ENCODE measurements at regions not wholly inside any gene's neighbourhood (a gene's known extent, or its start where the extent isn't known, plus 50 kb on each side); places are given as distances from the start of the nearest gene placed in this dataset.

DNA sequence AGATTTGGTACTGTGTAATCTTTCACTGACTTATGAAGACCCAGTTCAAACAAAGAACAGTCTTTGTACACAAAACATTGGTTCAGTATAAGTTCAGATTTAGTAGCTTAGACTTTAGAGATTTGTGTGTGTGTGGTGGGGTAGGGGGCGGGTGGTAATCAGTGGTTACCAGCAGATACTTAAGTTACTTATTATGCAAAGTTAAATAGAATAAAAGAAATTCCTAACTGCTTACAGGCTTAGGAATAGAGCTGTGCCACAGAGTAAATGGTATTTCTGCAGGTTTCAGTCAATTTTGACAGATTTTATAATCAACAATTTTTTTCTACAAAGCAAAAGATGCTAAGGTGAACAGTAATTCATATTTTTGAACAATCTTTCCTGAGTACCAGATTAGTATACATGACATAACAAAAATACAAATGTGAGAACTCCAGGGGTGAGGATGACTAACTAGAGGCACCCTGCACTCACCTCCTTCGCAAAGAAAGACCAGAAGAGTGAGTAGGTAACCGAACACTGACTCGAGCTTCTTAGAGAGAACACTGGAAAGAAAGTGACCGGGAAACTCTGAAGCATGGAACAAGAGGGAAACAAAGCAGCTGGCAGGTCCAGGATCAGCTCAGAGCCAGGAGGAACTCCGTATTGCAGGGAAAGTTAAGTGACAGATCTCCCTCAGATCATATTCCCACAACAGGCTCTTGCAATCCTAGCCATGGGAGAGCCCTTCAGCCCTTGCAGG lies 560.6 kb downstream of the COL12A1 start:
- ATAC-seq (ENCODE audit: low read depth) (no peak), DNase-seq (no peak)
- CTCF ChIA-PET: no interaction called here
- no peak for TF ChIP-seq EZH2 (IDR thresholded peaks at IDR 0.05; ENCODE audit: borderline replicate concordance, insufficient read depth, low read depth, low read length, poor library complexity, severe bottlenecking)
- TF ChIP-seq, protein P1, sequence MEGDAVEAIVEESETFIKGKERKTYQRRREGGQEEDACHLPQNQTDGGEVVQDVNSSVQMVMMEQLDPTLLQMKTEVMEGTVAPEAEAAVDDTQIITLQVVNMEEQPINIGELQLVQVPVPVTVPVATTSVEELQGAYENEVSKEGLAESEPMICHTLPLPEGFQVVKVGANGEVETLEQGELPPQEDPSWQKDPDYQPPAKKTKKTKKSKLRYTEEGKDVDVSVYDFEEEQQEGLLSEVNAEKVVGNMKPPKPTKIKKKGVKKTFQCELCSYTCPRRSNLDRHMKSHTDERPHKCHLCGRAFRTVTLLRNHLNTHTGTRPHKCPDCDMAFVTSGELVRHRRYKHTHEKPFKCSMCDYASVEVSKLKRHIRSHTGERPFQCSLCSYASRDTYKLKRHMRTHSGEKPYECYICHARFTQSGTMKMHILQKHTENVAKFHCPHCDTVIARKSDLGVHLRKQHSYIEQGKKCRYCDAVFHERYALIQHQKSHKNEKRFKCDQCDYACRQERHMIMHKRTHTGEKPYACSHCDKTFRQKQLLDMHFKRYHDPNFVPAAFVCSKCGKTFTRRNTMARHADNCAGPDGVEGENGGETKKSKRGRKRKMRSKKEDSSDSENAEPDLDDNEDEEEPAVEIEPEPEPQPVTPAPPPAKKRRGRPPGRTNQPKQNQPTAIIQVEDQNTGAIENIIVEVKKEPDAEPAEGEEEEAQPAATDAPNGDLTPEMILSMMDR (IDR thresholded peaks at IDR 0.05): no peak
- no peaks in the 10 kb centered on the region for H3K27me3 Mint-ChIP-seq
- H3K4me2 ChIP-seq (replicated peaks; ENCODE audit: low read depth, low read length, poor library complexity, severe bottlenecking): no peak overlapping the region
- no peaks in the 10 kb centered on the region for H3K27me3 ChIP-seq (replicated peaks in 1 of 4; ENCODE audit: control extremely low read depth in 1 of 4, control insufficient read depth in 3 of 4, insufficient read depth in 4 of 4, low read length in 3 of 4)
- H3K9me3 ChIP-seq (ENCODE audit: control extremely low read depth in 1 of 3, control insufficient read depth in 2 of 3, insufficient read depth in 1 of 3, low read length in 2 of 3): peaks cover 0 to 6% (median 0%) of the 10 kb centered on the region in 3 donors
- H3K4me3 ChIP-seq (ENCODE audit: control extremely low read depth in 1 of 5, extremely low read depth in 1 of 5, insufficient read depth in 1 of 5, low read depth in 2 of 5, low read length in 4 of 5): no peak overlapping the region
- no peak overlapping the region for H3K27ac ChIP-seq (ENCODE audit: low read length in 2 of 2)
- WGBS (ENCODE audit: insufficient coverage): 92% methylated on average over 4 of the region's 6 CpGs
- no peak overlapping the region for H2AFZ ChIP-seq (ENCODE audit: insufficient read depth, low read depth, low read length, poor library complexity, severe bottlenecking)
- no peaks in the 10 kb centered on the region for H3K79me2 ChIP-seq (ENCODE audit: control insufficient read depth, insufficient read depth, low read length)
- no peaks in the 10 kb centered on the region for H3K4me1 ChIP-seq (ENCODE audit: control insufficient read depth in 2 of 2, insufficient read depth in 2 of 2, low read length in 2 of 2)
- no peak overlapping the region for H3K9ac ChIP-seq (ENCODE audit: low read length)
- H3K36me3 ChIP-seq (replicated peaks in 1 of 2; ENCODE audit: control extremely low read depth in 1 of 2, control insufficient read depth in 1 of 2, extremely low read depth in 1 of 2, insufficient read depth in 2 of 2, low read length in 1 of 2): no peaks in the 10 kb centered on the region
- no peak overlapping the region for H3K4me3 Mint-ChIP-seq
- no peak overlapping the region for H3K27ac Mint-ChIP-seq
- H3K4me1 Mint-ChIP-seq: no peaks in the 10 kb centered on the region
- intact Hi-C loops (cut with micrococcal nuclease): no loop called here
- H3K9me3 Mint-ChIP-seq (ENCODE audit: insufficient read depth): no peaks in the 10 kb centered on the region
- POLR2A ChIA-PET: no interaction called here
- no peaks in the 10 kb centered on the region for H4K20me1 ChIP-seq (ENCODE audit: control insufficient read depth, insufficient read depth, low read length, poor library complexity, severe bottlenecking)

DNA sequence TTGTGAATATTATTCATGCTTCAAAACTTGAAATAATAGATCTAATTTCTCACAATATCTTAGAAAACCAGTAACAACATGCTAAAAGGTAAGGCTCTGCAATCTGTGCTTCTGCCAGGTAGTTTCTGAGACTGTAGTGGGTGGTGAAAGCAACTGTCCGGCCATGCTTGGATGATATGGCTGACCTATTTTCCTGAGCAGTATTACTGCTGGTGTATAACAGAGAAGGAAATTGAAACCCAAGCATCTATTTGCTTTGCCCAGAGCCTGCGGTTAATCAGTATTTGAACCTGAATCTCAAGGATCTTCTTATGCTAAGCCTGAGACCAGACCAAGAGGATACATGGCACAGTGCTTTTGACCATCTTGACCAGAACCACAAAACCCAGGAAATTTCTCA lies 563.8 kb downstream of the COL12A1 start:
- no peaks in the 10 kb centered on the region for H4K20me1 ChIP-seq (ENCODE audit: control insufficient read depth, insufficient read depth, low read length, poor library complexity, severe bottlenecking)
- H3K36me3 ChIP-seq (replicated peaks in 1 of 2; ENCODE audit: control extremely low read depth in 1 of 2, control insufficient read depth in 1 of 2, extremely low read depth in 1 of 2, insufficient read depth in 2 of 2, low read length in 1 of 2): no peaks in the 10 kb centered on the region
- WGBS (ENCODE audit: insufficient coverage): 94% methylated on average over 2 of the region's 2 CpGs
- Mint-ChIP-seq H3K9me3 (ENCODE audit: insufficient read depth) (no peaks in the 10 kb centered on the region), H3K4me1 (no peaks in the 10 kb centered on the region), H3K27me3 (no peaks in the 10 kb centered on the region), H3K4me3 (no peak overlapping the region), H3K27ac (no peak overlapping the region)
- DNase-seq (no peak), ATAC-seq (ENCODE audit: low read depth) (no peak)
- no peaks in the 10 kb centered on the region for H3K4me1 ChIP-seq (ENCODE audit: control insufficient read depth in 2 of 2, insufficient read depth in 2 of 2, low read length in 2 of 2)
- no peak overlapping the region for H3K9ac ChIP-seq (ENCODE audit: low read length)
- TF ChIP-seq, protein P1 (IDR thresholded peaks at IDR 0.05): no peak
- TF ChIP-seq EZH2 (IDR thresholded peaks at IDR 0.05; ENCODE audit: borderline replicate concordance, insufficient read depth, low read depth, low read length, poor library complexity, severe bottlenecking): no peak
- H3K4me2 ChIP-seq (replicated peaks; ENCODE audit: low read depth, low read length, poor library complexity, severe bottlenecking): no peak overlapping the region
- H3K9me3 ChIP-seq (ENCODE audit: control extremely low read depth in 1 of 3, control insufficient read depth in 2 of 3, insufficient read depth in 1 of 3, low read length in 2 of 3): peaks cover 0 to 6% (median 0%) of the 10 kb centered on the region in 3 donors
- ChIA-PET CTCF (no interaction called here), POLR2A (no interaction called here)
- no peak overlapping the region for H3K27ac ChIP-seq (ENCODE audit: low read length in 2 of 2)
- H2AFZ ChIP-seq (ENCODE audit: insufficient read depth, low read depth, low read length, poor library complexity, severe bottlenecking): no peak overlapping the region
- H3K27me3 ChIP-seq (replicated peaks in 1 of 4; ENCODE audit: control extremely low read depth in 1 of 4, control insufficient read depth in 3 of 4, insufficient read depth in 4 of 4, low read length in 3 of 4): no peaks in the 10 kb centered on the region
- intact Hi-C loops (cut with micrococcal nuclease): no loop called here
- no peaks in the 10 kb centered on the region for H3K79me2 ChIP-seq (ENCODE audit: control insufficient read depth, insufficient read depth, low read length)
- no peak overlapping the region for H3K4me3 ChIP-seq (ENCODE audit: control extremely low read depth in 1 of 5, extremely low read depth in 1 of 5, insufficient read depth in 1 of 5, low read depth in 2 of 5, low read length in 4 of 5)
